ENCODE measurements at regions not wholly inside any gene's neighbourhood (a gene's known extent, or its start where the extent isn't known, plus 50 kb on each side); places are given as distances from the start of the nearest gene placed in this dataset.

GRCh38 chr10:58932577-58933314 lies 243.7 kb upstream of the PHYHIPL start:
- peak; percentile 12 for DNase-seq (ENCODE audit: low spot score)

GRCh38 chr10:58936364-58936763 lies 240.1 kb upstream of the PHYHIPL start:
- DNase-seq (ENCODE audit: low spot score): no peak

DNA sequence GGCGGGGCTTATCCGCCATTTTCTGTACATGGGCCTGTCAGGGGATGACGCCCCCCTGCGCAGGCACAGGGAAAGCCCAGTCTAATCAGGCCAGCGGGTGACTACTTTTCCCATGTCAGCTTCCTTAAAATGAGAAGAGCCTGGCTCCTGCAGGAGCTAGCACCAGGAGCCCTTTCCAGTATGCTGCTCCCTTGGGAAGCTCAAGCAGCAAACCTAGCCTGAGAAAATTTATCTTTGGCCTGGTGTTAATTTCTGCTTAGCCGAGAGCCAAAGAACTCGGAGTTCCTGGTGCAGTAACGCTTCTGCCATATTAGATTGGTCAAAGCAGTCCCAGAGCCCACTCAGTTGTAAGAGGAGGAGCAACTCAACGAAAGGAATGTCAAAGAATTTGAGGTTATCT lies 239.0 kb upstream of the PHYHIPL start:
- no peak for DNase-seq (ENCODE audit: low spot score)

DNA sequence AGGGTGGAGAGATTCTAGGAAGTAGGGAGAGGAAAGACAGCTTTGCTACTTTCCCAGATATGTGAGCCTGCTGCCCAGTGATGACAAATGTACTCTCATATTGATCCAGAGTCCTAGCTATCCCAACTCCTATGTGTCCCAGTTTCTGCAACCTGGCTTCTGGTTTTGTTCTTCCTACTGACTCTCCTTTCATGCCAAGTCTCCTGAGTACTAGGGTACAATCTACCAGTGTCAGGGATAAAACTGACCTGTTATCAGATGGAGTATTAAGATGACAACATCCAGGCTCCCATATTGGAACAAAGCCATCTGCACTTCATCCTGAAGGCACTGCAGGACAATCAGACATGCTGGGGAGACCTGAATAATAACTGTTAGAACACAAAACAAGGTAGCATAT lies 233.7 kb upstream of the PHYHIPL start:
- no peak for DNase-seq (ENCODE audit: low spot score)

DNA sequence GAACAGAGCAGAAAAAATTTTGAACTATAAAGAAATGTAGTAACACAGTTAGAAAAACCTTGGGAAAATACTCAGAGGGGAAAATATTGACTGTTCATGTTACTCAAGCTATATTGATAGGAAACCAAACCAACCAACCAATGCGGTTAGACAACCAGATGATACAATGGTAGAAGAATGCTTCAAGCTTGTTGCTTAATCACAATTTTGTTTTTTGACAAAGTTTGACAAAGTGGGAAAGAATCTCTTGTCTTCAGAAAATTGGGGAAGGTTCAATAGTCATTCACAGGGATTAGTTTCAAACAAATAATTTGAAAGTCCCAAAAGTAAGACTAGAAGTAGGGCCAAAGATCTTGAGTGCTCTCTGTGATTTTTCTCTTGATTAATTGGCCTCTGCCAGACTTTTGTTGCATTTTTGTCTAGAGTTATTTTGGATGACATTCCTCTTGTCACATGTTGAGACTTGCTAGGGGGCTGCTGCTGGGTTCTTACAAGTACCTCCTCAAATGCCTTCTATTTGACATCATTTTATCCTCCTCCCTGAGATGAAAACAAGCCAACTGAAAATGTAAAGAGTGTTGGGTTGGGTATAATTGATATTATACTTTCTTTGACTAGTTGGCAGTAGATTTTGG lies 233.1 kb upstream of the PHYHIPL start:
- DNase-seq (ENCODE audit: low spot score): no peak

DNA sequence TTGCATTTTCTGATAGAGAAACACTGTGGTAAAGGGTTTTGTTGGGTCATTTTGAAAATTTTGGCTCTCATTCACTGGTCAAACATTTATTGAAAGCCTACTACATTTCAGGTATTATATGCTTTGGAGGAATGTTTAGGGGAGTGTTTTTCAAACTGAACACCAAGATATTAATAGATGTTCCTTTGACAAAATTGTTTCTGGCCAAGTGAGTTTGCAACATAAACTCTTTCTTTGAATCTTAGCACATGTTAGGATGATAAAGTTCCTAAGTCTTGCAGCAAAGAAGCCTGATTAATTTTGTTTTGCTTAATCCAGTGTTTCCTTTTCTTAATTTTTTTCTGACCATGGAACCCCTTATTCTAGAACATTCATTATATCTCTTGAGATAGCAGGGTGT lies 232.5 kb upstream of the PHYHIPL start:
- no peak for DNase-seq (ENCODE audit: low spot score)

DNA sequence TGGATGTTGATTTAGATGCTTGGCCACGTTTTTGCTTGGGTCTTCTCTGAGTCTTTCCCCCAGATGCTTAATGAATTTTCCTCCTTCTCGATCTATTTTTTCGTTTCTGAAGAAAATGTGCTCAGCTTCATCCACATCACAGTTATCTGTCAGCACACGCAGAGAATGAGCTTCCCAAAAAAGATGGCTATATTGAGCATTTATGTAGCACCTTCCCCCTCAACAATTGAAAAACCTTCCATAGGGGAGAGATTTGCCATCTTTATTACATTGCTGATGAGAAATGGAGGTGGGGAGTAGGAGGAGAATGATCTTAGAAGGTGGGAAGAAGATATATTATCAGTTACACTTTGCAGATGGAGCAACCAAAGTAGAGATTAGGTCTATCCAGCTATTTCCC lies 228.1 kb upstream of the PHYHIPL start:
- no peak for DNase-seq (ENCODE audit: low spot score)

DNA sequence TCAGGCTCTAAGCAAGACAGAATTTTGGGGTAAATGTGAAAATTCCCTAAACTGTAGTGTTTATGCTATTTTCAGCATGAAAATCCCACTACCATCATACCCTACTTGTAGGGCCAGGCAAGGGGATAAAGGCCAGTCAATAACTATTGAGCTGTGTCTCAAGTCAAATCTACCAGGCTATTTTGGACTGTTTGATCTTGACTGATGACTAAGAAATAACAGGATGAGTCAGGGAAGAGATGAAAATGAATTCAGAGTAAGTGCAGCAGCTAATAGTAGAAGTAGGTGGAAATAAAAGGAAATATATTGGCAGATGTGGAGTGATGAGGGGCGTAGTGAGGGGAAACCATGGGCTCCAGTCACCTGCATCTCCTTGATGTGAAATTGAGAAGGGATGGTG lies 225.8 kb upstream of the PHYHIPL start:
- DNase-seq (ENCODE audit: low spot score): peak; percentile 55

GRCh38 chr10:58951087-58951486 lies 225.4 kb upstream of the PHYHIPL start:
- DNase-seq (ENCODE audit: low spot score): no peak

DNA sequence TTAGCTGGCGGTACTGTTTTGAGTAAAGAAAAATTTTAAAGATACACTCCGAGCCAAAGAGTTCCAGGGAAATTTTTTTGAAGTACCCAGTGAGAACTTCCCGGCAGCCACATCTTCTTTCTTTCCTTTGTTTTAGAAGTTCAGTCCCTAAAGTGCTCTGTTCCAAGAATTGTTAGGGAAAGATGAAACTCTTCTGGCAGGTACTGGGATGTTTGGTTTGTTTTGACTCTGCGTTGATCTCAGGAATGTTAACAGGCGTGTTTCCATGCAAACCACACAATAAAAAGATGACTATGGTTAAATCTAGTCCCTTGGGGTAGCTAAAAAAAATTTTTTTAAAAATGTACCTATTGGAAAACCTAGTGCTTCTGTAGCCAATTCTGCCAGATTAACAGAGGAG lies 224.7 kb upstream of the PHYHIPL start:
- peak; percentile 77 for DNase-seq (ENCODE audit: low spot score)

DNA sequence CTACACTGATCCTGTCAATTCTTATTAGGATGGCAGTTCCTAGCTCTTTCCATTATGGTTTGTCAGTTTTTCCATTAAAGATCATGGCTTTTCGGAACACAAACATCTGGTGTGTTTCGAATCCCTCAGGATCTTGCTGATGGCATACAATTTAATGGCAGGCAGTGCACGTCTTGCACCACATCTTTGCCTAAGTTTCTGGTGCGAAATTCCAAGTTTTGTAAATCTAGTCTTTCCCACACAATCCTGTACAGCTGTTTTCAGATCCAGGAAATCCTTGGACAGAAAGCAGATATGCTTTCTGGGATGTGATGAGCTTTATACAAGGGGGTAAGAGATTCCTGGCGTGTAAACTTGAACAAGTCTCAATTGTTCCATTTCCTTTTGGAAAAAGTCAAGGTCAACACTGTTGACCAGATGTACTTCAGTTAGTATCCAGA lies 224.3 kb upstream of the PHYHIPL start:
- DNase-seq (ENCODE audit: low spot score): peak; percentile 21

DNA sequence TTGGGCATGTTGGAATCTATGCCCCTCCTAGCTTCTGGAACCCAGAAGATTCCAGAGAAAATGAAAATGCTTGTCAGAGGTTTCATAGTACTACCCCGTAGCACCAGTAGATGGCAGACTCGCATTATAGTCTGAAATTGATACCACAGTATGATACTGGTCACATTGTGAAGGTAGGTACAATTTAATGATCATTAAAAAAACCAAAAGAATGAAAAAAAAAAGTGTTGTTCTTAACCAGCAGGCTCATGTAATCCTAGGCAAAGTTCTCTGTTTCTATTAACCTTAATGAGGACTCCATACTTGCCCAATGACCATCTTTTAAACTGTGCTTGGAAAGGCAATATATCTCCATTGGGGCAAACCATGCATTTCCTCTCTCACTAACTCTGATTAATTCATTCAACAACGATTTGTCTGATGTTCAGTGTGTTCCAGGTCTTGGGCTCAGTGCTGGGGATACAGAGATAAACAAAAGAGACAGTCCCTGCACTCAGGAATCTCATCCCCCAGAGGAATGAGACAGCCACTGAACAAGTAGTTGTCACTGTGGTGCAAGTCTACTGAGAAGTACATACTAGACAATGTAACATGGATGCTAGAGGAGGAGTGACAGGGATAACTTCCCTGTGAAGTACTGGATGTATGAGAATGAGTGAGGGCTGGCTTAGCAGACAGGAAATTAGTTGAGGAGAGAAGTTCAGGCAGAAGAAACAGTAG lies 223.5 kb upstream of the PHYHIPL start:
- DNase-seq (ENCODE audit: low spot score): peak; percentile 40

DNA sequence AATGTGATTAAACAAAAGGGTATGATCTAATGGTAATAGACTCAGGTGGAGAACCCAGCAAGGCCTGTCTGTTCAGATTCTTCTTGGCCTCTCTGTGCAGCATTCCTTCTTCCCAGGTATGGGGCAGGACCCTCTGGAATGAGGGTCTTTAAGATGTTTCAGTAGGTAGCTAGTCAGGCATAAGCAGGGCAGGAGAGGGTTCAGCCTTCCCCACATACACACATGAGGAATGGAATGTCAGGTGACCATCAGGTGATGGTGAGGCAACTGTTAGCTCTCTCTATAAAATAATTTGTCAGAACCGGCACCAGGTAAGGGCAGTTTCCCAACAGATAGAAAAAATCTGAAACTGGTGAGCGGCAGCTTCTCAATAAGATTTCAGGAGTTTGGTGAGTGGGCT lies 222.3 kb upstream of the PHYHIPL start:
- no peak for DNase-seq (ENCODE audit: low spot score)

DNA sequence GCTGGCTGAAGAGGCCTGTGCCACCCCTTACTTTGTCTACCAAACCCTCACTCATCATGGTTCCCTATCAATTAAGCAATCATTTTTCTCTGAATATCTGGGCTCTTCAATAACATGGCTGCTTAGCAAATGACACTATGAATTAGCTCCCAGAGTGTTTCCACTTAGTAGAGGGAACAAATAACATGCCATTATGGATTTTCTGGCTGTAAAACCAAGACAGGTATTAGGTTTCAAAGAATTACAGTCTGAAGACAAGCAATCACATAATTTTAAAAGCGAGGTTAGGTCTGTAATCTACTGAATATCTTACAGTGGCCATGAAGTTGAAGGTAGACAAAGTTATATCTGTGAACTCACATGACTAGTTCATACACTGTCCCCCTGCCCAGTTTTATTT lies 220.8 kb upstream of the PHYHIPL start:
- no peak for DNase-seq (ENCODE audit: low spot score)

- peak; percentile 65 for DNase-seq (ENCODE audit: low spot score)
Measured at GRCh38 chr10:58956926-58957325, 219.5 kb upstream of the PHYHIPL start.

DNA sequence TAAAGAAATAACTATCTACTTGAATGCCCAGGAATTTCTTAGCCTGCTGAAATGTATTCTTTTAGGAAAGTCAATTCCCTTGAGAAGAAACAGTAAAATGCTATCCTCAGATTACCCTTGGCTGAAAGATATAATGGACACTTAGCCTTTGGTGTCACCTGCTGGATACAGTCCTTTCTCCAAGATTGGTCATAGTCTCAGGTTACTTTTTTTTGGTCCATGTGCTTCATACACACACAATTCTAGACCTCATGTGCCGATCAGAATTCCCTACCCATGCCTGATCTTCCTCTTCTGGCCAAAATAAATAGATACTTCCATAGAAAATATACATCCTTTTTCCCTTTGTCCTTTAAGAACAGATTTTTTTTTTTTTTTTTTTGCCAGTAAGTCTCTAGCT lies 218.9 kb upstream of the PHYHIPL start:
- no peak for DNase-seq (ENCODE audit: low spot score)

DNA sequence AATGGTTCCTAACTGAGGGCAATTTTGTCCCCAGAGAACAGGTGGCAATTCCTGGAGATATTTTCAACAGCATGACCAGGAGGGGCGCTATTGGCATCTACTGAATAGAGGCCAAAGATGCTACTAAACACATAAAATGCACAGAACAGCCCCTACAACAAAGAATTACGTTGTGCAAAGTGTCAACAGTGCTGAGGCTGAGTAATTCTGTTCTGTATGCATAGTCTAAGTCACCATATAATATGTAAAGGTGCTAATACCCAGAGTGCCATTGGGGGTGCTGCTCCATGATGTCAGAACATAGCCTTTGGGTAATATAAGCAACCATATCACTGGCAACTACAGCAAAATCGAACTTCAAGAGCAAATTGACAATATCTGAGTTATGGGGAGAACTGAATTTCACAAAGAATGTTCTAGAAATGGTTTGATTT lies 213.3 kb upstream of the PHYHIPL start:
- no peak for DNase-seq (ENCODE audit: low spot score)

GRCh38 chr10:58963723-58964124 lies 212.7 kb upstream of the PHYHIPL start:
- no peak for DNase-seq (ENCODE audit: low spot score)

DNA sequence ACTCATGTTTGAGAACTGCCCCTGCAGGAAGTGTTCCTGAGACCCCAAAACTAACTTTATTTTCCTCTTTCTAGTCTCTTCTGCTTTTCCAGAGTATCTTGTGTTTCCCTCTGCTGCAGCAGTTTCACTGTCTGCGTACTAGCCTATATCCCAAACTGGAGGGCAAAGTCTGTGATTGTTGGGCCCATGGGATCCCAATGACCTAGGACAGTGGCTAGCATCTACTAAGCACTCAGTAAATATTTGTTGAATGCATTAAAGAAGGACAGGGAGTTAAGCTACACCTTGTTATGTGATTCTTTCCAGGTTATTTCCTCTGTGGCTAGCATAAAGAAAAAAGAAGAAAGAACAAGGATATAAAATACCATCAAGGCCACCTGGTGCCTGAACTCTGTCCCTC lies 210.6 kb upstream of the PHYHIPL start:
- no peak for DNase-seq (ENCODE audit: low spot score)

DNA sequence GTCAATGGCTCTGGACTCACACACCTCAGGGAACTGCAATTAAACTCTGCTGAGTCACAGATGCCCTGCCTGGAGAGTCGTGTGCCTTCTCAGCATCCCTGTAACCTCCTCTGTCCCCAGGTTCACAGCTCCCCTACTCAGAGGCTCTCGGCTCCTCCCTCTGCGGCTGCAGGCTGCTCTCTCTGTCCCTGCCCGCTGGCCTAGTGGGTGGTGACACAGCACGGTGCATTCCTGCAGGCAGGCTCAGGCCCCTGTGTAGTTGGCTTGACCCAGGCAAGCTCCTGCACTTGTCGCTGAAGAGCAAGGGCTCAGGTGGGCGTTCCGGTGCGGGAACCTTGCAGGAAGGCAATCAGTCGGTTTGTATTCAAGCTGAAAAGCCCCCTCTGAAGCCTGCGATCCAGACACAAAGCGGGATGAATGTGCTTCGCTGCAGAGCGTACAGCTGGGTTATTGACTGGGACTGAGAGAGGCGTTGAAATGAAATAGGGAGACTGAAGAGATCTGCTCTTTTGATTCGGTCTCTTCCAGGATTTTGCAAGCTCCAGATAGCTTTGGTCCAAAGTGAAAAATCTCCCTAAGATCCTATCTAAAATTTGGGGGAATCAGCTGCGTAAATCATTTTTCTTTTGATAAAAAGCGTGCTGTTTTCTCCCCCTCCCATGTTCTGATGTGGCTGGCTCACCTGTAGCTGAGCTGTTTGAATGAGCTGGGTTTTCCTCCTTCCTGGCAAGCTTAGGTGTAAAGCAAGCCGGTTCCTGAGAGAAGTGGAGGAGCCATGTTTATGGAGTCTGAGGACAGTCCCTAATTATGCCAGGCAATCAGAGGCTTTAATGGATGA lies 208.7 kb upstream of the PHYHIPL start:
- peak; percentile 35 for DNase-seq (ENCODE audit: low spot score)

DNA sequence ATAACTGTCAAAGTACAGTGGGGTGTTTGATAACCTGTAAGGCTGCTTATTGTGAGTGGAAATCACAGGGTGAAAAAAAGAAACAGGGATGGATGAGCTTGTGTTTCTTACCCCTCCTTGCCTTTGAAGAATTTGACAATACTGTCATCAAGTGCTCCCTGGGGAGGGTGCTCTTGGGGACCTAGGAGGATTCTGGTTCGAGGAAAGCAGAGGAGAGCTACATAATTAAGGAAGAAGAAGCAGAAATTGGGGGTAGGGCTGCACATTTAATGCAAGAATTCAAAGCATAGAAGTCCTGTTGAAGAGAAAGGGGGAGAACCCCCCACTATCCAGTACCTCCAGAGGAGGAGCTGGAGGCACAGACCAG lies 208.1 kb upstream of the PHYHIPL start:
- DNase-seq (ENCODE audit: low spot score): no peak

- peak; percentile 10 for DNase-seq (ENCODE audit: low spot score)
Measured at GRCh38 chr10:58969576-58969975, 206.9 kb upstream of the PHYHIPL start.

All from AG08395 (cell line).